ENCODE measurements at regions not wholly inside any gene's neighbourhood (a gene's known extent, or its start where the extent isn't known, plus 50 kb on each side); places are given as distances from the start of the nearest gene placed in this dataset.

DNA sequence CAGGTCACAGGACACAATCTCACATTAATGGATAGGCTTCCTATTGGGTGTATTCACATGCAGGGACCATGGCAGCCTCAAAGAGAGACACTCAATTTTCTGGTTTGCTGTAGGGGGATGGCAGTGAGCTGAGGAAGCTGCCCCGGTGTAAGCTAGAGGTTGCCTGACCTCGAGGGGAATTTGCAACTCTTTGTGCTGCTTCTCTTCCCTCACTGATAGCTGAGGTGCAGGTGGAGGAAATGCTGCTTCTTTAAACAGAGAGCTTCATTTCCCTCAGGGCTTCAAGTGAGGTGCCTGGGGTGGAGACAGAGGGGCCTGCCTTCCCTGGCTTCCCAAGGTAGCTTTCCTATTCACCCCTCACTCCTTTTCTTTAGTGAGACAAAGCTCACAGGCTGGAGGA lies 151.9 kb downstream of the CD83 start:
- Histone ChIP-seq H3F3A (replicated peaks; ENCODE audit: low read depth) (no peaks in the 10 kb centered on the region), H3K9me2 (ENCODE audit: insufficient read depth) (peaks cover 27% of the 10 kb centered on the region; the same call in 1 of the 2 replicates), H2AFZ (no peak overlapping the region), H4K20me1 (replicated peaks; ENCODE audit: insufficient read depth) (no peaks in the 10 kb centered on the region), H3K4me3 (no peak overlapping the region), H3K27ac (ENCODE audit: low read depth) (no peak overlapping the region), H3K36me3 (ENCODE audit: insufficient read depth) (no peaks in the 10 kb centered on the region; the same call in 1 of the 2 replicates), H3K4me1 (ENCODE audit: insufficient read depth) (peaks cover 9% of the 10 kb centered on the region), H3K79me2 (replicated peaks; ENCODE audit: insufficient read depth) (no peaks in the 10 kb centered on the region), H3K4me2 (no peak overlapping the region), H3K27me3 (ENCODE audit: insufficient read depth) (peaks cover 9% of the 10 kb centered on the region; the same call in 1 of the 2 replicates)
- no peak overlapping the region for H3K27ac Mint-ChIP-seq
- no peak for TF ChIP-seq ZNF114 (CRISPR knock-in tag; IDR thresholded peaks at IDR 0.05)
- TF ChIP-seq EZH2 (IDR thresholded peaks at IDR 0.05; ENCODE audit: low read depth, unreplicated experiment) = no peak
- no peak for TF ChIP-seq POLR2AphosphoS5 (IDR thresholded peaks at IDR 0.05; ENCODE audit: low read depth)
- no peak for TF ChIP-seq JUNB (IDR thresholded peaks at IDR 0.05; ENCODE audit: unreplicated experiment)
- no peak for TF ChIP-seq REST (IDR thresholded peaks at IDR 0.05; ENCODE audit: unreplicated experiment)
- TF ChIP-seq CREB1 (CRISPR knock-in tag; IDR thresholded peaks at IDR 0.05; ENCODE audit: low read depth) = no peak
- TF ChIP-seq CTCF (conservative IDR thresholded peaks at IDR 0.05; ENCODE audit: low read depth in 2 of 2) = no peak
- TF ChIP-seq EZH2phosphoT487 (IDR thresholded peaks at IDR 0.05; ENCODE audit: unreplicated experiment) = no peak
- no peak for TF ChIP-seq NANOG (IDR thresholded peaks at IDR 0.05; ENCODE audit: borderline replicate concordance)
- no peak for TF ChIP-seq STAT1 (IDR thresholded peaks at IDR 0.05; ENCODE audit: unreplicated experiment)
- no peak for TF ChIP-seq ZNF331 (CRISPR knock-in tag; IDR thresholded peaks at IDR 0.05; ENCODE audit: low read depth)
- ATAC-seq = no peak
- H3K9me3 Mint-ChIP-seq = peaks cover 25% of the 10 kb centered on the region
- no peak for DNase-seq (ENCODE audit: low spot score)
- H3K4me3 Mint-ChIP-seq = no peak overlapping the region
- H3K36me3 Mint-ChIP-seq (ENCODE audit: low read depth) = peaks cover 20% of the 10 kb centered on the region; the same call in 2 of the 3 replicates
- H3K27me3 Mint-ChIP-seq (ENCODE audit: insufficient read depth, low read depth, poor library complexity) = peaks cover 11% of the 10 kb centered on the region
- peaks cover 16% of the 10 kb centered on the region for H3K4me1 Mint-ChIP-seq
